HG03342 (cell line): ENCODE measurements at regions not wholly inside any gene's neighbourhood (a gene's known extent, or its start where the extent isn't known, plus 50 kb on each side); places are given as distances from the start of the nearest gene placed in this dataset.
"Not testable (repeated sequence)": the region's sequence is repeated elsewhere in the genome, so short reads cannot be mapped to it uniquely, and the experiment has no call there.

Experiments
- ATAC-seq: cut with Tn5 transposase; IDR thresholded peaks from one replicate; pipeline ENCODE4 v1.9.1; 2021; ENCODE audit warnings: mild to moderate bottlenecking, moderate library complexity; ENCODE audit not compliant: unreplicated experiment

DNA sequence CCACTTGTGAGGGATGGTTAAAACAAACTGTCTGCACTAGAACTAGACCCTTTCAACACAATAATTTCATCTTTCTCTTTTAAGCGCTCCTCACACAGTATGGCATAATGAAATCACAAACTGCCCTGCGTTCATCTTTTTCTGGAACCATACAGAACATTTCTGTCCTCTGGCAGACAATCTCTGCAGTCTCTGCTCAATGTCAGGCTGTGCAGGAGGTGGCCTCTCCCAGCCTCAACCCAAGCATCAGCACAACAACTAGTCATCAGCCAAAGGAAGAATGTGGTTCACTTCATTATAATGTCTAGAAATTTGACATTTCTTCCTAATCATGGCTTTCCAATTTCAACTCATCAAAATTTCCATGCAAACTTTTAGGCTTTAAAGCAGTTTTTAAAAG, 125.1 kb upstream of the STARD13 start:
- no peak for ATAC-seq

DNA sequence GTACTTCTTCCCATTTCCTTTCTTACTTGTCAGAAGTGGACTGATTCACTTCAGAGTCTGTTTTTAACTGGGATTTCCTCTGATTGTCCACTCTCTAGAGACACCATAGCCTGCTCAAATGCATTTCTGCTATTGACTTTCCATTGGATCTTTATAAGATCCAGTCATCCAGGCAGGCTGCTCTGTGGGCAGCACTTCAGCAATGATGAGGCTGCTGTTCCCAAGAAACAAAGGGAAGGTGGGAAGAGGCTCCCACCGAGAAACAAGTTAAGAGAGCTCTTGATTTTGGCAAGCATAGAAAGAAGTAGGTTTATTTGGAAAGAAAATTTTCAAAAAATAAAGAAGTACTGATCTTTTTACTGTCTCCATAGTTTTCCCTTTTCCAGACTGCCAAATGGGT, 125.8 kb upstream of the STARD13 start:
- ATAC-seq = no peak

DNA sequence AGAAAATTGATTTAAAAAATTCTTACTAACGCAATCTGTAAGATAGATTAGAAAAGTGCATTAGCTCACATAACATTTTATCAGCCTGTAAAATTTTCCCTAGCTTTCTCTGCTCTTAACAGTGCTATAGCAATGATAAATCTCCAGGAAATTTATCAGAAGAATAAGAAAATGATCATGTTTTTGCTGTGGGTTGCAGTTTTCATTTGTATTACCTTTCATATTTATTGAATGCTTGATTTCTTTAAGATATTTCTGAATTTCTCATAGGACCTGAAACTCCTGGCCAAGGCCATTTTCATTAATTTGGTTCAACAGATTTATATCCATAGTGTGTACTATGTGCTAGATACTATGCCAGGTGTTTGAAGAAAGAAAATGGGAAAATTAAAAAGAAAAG, 130.3 kb upstream of the STARD13 start:
- ATAC-seq = no peak

DNA sequence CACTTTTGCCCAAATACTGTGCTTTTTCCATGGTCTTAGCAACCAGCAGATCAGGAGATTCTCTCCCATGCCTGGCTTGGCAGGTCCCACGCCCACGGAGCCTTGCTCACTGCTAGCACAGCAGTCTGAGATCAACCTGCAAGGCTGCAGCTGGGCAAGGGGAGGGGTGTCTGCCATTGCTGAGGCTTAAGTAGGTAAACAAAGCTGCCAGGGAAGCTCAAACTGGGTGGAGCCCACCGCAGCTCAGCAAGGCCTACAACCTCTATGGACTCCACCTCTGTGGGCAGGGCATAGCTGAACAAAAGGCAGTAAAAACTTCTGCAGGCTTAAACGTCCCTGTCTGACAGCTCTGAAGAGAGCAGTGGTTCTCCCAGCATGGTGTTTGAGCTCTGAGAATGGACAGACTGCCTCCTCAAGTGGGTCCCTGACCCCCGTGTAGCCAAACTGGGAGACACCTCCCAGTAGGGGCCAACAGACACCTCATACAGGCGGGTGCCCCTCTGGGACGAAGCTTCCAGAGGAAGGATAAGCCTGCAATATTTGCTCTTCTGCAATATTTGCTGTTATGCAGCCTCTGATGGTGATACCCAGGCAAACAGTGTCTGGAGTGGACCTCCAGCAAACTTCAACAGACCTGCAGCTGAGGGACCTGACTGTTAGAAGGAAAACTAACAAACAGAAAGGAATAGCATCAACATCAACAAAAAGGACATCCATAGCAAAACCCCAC, 132.8 kb upstream of the STARD13 start:
- ATAC-seq = not testable (repeated sequence)

- not testable (repeated sequence) for ATAC-seq
Observed at GRCh38 chr13:33420117-33420516, 134.6 kb upstream of the STARD13 start.

DNA sequence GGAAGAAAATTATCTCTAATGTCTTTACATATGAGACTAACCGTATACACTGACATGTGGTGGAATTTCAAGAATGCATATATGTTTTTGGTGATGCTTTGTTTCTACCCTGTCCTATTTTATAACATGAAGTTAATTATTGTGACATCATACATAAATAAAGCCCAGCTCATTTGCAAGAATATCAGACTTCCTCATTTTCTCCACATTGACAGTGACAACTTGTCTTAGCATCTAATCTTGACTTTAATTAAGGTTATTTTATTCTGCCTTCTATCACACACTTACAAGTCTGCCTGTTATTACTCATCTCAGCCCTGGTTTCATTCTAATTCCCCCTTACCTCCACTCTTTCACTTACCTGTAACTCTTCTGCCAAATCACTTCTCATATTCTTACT, 140.6 kb upstream of the STARD13 start:
- no peak for ATAC-seq

DNA sequence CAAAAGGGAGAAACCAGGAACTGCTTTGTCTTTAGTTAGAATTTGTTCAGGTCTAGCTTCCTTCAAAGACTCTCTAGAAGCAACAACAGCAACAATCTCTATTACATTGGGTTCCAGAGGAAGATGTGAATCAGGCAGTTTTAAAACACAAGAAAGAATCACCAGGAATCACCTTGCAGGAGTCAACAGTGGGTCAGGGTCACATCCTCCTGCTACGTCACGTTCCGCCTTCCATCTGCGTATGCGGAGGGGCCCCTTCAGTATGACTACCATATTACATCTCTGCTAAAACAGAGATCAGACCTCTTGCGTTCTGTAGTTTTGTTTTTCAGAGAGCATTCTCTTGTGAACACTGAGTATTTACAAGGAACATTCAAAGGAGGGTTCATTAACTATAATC, 147.8 kb upstream of the STARD13 start:
- no peak for ATAC-seq

DNA sequence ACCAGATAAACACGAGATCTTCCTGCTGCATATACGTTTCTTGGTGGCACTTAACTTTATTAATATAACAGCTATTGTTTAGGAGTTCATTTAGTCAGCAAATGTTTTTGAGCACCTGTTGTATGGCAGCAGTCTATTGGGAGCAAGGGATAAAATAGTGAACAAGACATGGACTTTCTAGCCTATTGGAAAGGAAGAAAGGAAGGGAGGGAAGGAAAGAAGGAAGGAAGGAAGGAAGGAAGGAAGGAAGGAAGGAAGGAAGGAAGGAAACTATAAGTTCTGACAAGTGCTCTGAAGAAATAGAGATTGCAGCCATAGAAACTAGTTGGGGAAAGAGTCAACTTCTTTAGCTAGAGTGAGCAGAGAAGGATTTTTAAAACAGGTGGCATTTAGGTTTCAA, 149.1 kb upstream of the STARD13 start:
- no peak for ATAC-seq

DNA sequence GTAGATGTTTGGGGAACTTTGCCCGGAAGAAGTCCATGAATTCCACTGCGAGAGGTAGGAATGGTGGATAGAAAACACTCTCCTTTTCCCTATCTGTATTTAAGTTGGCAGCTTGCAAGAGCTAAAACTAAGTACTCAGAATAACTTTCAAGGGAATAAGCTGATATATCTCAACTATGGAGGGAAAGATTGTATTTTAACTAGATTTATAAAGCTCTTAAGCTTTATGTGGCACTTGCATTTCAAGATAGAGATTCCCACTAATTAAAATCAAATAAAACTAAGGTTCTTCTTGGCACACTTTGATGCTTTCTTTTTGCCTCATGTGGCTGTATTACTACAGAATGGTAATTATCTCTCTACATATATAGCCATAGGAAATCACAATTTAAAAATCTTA, 149.7 kb upstream of the STARD13 start:
- no peak for ATAC-seq

DNA sequence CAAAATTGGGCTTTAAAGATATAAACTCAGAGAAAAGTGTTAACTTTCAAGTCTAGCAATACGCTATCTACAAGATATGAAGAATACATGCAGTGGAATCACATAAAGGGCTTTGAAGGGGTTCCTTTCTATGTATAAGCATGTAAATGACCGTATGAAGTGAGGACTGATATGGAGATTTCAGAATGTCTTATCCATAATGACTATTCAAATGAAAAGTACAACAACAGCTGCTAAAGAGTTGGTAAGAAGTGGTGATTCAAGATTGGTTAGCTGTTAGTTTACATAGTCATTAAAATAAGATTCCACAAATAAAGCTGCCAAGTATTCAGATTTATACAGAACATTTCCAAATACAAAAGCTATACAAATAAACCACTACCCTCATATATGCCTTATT, 153.4 kb upstream of the STARD13 start:
- ATAC-seq = no peak

DNA sequence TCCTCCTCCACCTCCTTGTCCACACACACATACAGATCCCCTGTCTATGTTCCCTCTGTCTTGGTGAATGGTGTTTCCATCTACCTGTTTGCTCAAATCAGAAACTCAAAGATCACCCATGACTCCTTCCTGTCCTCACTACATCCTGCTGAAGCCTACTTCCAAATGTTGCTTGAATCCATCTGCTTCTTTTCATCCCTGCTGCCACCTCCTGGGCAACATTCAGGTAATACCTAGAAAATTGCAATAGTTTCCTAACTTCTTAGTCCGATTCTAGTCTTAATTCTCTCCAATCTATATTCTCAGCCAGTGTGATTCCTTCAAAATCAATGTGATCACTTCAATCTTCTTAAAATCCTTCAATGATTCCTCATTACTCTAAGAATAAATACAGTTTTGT, 155.5 kb upstream of the STARD13 start:
- ATAC-seq = no peak

DNA sequence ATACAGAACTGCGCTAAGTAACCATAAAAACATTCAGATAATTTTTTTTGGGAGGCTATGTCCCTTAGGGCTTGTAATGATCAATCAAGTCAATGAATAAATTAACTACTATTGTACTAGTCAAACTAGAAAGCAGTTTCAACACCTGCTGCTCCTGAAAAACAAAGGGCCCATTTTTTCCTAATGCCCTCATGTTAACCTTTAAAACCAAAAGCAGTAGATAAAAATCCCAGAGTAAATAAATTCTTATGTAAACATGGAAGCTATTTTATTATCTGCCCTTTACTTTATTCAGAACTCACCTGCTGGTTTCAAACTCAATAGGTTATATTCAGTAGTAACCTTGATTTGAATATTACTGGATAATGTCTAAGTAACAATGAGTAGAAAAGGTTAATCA, 159.5 kb upstream of the STARD13 start:
- ATAC-seq = no peak

DNA sequence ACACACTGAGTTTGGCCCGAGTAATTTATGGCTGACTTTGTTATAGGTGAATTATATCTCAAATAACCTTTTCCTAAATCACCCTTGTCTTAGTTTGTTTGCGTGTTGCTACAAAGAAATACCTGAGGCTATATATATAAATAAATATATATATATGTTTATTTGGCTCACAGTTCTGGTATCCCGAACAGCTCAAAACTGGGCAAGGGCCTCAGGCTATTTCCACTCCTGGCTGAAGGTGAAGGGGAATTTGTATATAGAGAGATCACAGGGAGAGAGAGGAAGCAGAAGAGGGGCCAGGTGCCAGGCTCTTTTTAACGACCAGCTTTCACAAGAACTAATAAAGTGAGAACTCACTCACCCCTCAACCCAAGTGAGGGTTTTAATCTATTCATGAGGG, 159.9 kb upstream of the STARD13 start:
- ATAC-seq = no peak

DNA sequence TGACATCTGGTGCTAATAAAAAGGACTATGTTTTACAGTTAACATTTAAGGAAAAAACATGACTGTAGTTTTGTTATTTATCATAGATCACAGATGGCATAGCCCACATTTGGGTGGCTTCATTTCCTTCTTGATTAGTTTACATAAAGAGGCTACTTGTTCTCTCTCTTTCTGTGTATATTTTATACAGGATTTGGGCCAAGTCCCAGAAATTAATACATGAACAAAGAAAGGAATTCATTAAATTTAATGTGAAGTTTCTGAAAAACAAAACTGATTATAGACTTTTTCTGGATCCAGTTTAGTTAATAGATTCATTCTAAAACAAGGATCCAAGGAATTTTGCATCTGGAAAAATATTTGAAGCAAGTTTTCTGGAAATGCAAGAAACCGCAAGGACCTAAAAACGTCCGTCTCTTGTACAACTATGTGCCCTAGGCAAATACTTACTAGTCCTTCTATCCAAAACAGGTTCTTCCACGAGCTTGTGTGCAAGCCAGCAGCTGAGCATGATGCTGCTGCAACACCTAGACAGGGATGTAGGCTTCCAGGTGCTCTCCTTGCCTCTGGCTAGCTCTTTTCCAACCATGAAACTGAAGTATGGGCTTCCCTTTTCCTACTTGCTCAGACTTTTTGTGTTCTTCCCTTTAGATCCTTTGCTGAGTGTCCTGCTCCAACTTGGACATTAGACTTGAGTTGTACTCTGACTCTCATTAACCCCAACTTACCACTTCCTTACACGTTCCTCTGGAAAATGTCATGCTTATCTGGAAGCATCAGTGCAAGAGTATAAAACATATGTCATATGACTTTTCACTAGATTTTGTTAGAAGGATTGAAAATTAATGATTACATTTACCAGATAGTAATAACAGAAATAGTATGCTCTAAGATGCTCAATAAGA, 161.5 kb upstream of the STARD13 start:
- ATAC-seq = no peak

DNA sequence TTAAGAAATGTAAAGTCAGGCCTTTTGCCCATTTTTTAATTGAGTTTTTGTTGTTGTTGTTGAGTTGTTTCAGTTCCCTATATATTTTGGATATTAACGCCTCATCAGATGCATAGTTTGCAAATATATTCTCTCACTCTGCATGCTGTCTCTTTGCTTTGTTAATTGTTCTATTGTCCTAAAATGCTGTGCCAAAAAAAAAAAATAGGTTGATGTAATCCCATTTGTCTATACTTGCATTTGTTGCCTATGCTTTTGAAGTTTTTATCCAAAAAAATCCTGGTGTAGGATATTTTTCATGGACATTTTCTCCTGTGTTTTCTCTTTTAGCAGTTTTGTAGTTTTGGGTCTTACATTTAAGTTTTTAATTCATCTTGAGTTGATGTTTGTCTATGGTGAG, 163.3 kb upstream of the STARD13 start:
- no peak for ATAC-seq

- ATAC-seq = no peak
Observed at GRCh38 chr13:33450956-33451709, 165.6 kb upstream of the STARD13 start.

GRCh38 chr13:33452873-33453517, 167.4 kb upstream of the STARD13 start:
- ATAC-seq = no peak

DNA sequence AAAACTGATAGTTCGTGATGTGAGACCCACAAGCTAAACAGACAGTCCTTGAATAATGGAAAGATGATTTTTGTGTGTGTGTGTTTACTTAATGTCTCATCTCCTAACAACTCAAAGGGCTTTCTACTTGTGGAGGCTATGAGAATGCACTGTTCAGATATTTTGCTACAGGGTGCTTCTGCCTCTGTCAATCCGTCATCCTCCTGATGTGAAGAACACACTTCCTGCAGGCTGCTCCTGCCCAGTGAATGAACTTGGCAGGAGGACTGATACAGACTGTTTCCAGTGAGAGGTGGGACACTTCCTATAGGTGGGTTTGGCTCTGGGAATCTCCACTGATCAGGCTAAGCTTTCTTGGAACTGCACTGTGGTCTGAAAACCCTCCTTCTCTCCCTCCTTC, 168.4 kb upstream of the STARD13 start:
- no peak for ATAC-seq

DNA sequence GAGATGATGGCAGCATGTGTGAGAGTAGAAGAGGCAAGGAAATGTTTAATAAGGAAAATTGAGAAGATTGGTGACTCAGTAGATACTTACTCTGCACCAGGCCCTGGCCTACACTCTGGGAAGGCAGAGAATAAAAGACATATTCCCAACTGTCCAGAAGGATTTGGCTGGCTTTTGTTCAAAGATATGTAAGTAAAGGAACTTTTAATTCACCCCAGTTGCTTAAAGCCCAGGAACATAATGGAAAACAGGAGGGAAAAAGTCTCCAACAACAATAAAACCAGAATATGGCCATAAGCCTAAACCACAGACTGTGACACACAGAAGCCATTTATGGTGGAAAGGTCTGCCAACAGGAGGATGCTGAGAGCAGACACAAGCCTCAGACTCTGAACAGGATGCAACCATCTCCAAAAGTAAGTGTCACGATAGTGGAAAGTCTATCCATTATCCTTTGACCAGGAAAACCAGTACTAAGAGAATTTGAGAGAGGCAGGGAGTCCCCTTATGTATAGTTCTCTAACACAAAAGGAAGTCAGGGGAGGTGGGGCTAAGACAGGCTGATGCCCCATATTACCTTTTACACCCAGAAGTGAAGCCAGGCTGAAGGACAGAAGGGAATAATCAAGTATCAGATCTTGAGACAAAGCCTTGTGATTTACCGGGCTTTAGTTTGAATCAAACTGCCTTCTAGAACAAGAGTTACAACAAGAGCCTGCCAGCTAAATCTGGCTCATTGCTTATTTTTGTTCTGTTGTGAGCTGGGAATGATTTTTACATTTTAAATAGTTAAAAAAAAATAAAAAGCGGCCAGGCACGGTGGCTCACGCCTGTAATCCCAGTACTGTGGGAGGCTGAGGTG, 169.5 kb upstream of the STARD13 start:
- ATAC-seq = no peak

DNA sequence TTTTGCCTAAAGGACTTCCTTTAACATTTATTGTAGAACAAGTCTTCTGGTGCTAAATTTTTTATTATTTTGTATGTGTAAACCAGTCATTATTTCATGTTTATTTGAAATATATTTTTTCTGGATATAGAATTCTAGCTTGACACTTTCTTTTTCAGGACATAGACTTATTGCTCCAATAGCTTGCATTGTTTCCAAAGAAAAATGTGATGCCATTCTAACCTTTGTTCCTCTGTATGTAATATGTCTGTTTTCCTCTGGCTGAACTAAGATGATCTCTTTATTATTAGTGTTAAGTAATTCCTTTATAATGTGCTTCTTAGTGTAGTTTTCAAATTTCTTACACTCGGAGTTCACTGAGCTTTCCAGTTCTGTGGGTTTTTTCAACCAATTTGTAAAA, 174.1 kb upstream of the STARD13 start:
- no peak for ATAC-seq
